CD4-positive, alpha-beta memory T cell (primary cell): ENCODE measurements at regions not wholly inside any gene's neighbourhood (a gene's known extent, or its start where the extent isn't known, plus 50 kb on each side); places are given as distances from the start of the nearest gene placed in this dataset.

ENCODE experiments used
- CTCF ChIA-PET: fragments of 350-600 bp; sonication (Branson Sonifier 250); formaldehyde crosslinking; loops from one replicate; lab custom pipeline; 2021; ENCODE audit warnings: inconsistent platforms; ENCODE audit not compliant: partially characterized antibody; lab: Charles Lee
- POLR2A ChIA-PET: fragments of 350-600 bp; sonication (Branson Sonifier 250); formaldehyde crosslinking; loops from one replicate; lab custom pipeline; 2021; ENCODE audit not compliant: partially characterized antibody; lab: Charles Lee
- DNase-seq, 5 donors: peaks; one replicate each; pipeline versions ENCODE4 v3.0.0 to v3.0.0-alpha.2; 2020 to 2022; ENCODE audit warnings: mixed read lengths in 1 of 5
- H3K27ac ChIP-seq: one replicate; pipeline ENCODE4 v1.7.0; 2013; ENCODE audit warnings: low read depth, low read length
- H3K27me3 ChIP-seq: 2 replicates; pipeline ENCODE4 v1.7.0; 2013; ENCODE audit warnings: mild to moderate bottlenecking, low read length, moderate library complexity; ENCODE audit not compliant: insufficient read depth
- H3K36me3 ChIP-seq: 2 replicates; pipeline ENCODE4 v1.7.0; 2013; ENCODE audit warnings: mild to moderate bottlenecking, low read length, moderate library complexity; ENCODE audit not compliant: insufficient read depth
- H3K4me1 ChIP-seq: 2 replicates; pipeline ENCODE4 v1.7.0; 2013; ENCODE audit warnings: mild to moderate bottlenecking, low read length, moderate library complexity; ENCODE audit not compliant: insufficient read depth
- H3K4me3 ChIP-seq, 2 donors: one replicate each; pipeline ENCODE4 v1.7.0; 2013; ENCODE audit warnings: low read length in 2 of 2, mild to moderate bottlenecking in 1 of 2
- H3K9me3 ChIP-seq, 2 donors: one replicate each; pipeline ENCODE4 v1.7.0; 2013; ENCODE audit warnings: low read length in 2 of 2, control low read depth in 1 of 2; ENCODE audit not compliant: control insufficient read depth in 1 of 2
- H3K27ac Mint-ChIP-seq, 7 donors: one replicate each; pipeline ENCODE4 v1.8.0; 2020 to 2021; ENCODE audit warnings: mixed read lengths in 7 of 7, mild to moderate bottlenecking in 6 of 7, inconsistent platforms in 3 of 7, moderate library complexity in 3 of 7
- H3K27me3 Mint-ChIP-seq, 2 donors: one replicate each; pipeline ENCODE4 v1.8.0; 2020 to 2021; ENCODE audit warnings: mixed read lengths in 2 of 2
- H3K36me3 Mint-ChIP-seq, 2 donors: one replicate each; pipeline ENCODE4 v1.8.0; 2020 to 2021; ENCODE audit warnings: mixed read lengths in 2 of 2, inconsistent platforms in 1 of 2, mild to moderate bottlenecking in 1 of 2
- H3K4me1 Mint-ChIP-seq, 4 donors: one replicate each; pipeline ENCODE4 v1.8.0; 2020 to 2021; ENCODE audit warnings: mixed read lengths in 4 of 4, mild to moderate bottlenecking in 1 of 4
- H3K4me3 Mint-ChIP-seq, 8 donors: one replicate each; pipeline ENCODE4 v1.8.0; 2020 to 2021; ENCODE audit warnings: mixed read lengths in 8 of 8, mild to moderate bottlenecking in 7 of 8, moderate library complexity in 6 of 8, inconsistent platforms in 3 of 8
- H3K9me3 Mint-ChIP-seq, 8 donors: one replicate each; pipeline ENCODE4 v1.8.0; 2020 to 2021; ENCODE audit warnings: mixed read lengths in 8 of 8, mild to moderate bottlenecking in 5 of 8, inconsistent platforms in 3 of 8, moderate library complexity in 1 of 8
- intact Hi-C: fragments of 100-400 bp; cut with micrococcal nuclease; formaldehyde crosslinking; loops from one replicate; pipeline ENCODE4 v1.15.1; 2023

DNA sequence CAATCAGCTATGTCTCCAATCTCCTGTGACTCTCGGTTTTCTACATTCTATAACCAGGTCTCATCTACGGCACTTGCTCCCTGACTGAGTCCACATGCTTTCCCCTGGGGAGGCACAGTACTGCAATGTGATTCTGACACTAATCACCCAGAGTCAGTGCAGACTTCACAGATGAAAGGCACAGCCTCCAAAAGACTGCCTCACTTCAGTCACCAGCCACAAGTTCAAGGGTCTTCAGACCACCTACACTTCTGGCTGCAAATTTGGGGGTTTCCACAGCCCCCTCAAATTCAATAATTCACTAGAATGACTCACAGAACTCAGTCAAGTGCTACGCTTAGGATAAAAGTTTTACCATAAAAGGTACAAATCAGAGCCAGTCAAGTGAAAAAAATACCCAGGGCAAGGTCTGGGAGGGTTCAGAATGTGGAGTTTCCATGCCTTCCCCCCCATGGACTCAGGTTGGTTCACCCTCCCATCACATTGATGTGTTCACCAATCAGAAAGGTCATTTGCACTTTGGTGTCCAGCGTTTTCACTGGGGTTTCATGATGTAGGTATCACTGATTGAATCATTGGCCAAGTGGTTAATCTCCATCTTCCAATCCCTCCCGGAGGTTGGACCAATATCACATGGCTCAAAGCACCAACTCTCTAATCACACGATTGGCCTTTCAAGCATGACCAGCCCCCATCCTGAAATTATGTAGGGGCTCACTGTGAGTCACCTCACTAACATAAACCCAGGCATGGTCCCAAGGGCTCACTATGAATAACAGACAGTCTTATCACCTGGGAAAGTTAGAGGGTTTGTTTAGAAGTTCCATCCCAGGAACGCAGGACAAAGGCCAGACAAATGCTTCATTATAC, 182.9 kb upstream of the CAMK1G start:
- intact Hi-C loops, result no loop called here
- no peaks in the 10 kb centered on the region for H3K9me3 Mint-ChIP-seq
- CTCF ChIA-PET, result no interaction called here
- no peaks in the 10 kb centered on the region for H3K36me3 Mint-ChIP-seq
- Histone ChIP-seq H3K9me3 (no peaks in the 10 kb centered on the region), H3K4me3 (no peak overlapping the region), H3K27me3 (no peaks in the 10 kb centered on the region), H3K27ac (no peak overlapping the region), H3K36me3 (no peaks in the 10 kb centered on the region), H3K4me1 (no peaks in the 10 kb centered on the region)
- H3K4me3 Mint-ChIP-seq, result no peak overlapping the region
- H3K27ac Mint-ChIP-seq, result no peak overlapping the region
- no peak for DNase-seq
- H3K4me1 Mint-ChIP-seq, result no peaks in the 10 kb centered on the region
- peaks cover 7 to 13% of the 10 kb centered on the region in 2 donors for H3K27me3 Mint-ChIP-seq
- POLR2A ChIA-PET, result no interaction called here

- no peak overlapping the region for H3K4me3 ChIP-seq
- no peaks in the 10 kb centered on the region for H3K4me1 Mint-ChIP-seq
- POLR2A ChIA-PET, result no interaction called here
- H3K36me3 ChIP-seq, result no peaks in the 10 kb centered on the region
- intact Hi-C loops, result no loop called here
- no peaks in the 10 kb centered on the region for H3K36me3 Mint-ChIP-seq
- H3K27me3 ChIP-seq, result no peaks in the 10 kb centered on the region
- no peak overlapping the region for H3K4me3 Mint-ChIP-seq
- peaks cover 5 to 12% of the 10 kb centered on the region in 2 donors for H3K27me3 Mint-ChIP-seq
- H3K4me1 ChIP-seq, result no peaks in the 10 kb centered on the region
- no peak overlapping the region for H3K27ac ChIP-seq
- H3K9me3 ChIP-seq, result no peaks in the 10 kb centered on the region
- H3K9me3 Mint-ChIP-seq, result no peaks in the 10 kb centered on the region
- CTCF ChIA-PET, result no interaction called here
- H3K27ac Mint-ChIP-seq, result no peak overlapping the region
- DNase-seq, result no peak
Measured at GRCh38 chr1:209402697-209403096, 180.8 kb upstream of the CAMK1G start.

DNA sequence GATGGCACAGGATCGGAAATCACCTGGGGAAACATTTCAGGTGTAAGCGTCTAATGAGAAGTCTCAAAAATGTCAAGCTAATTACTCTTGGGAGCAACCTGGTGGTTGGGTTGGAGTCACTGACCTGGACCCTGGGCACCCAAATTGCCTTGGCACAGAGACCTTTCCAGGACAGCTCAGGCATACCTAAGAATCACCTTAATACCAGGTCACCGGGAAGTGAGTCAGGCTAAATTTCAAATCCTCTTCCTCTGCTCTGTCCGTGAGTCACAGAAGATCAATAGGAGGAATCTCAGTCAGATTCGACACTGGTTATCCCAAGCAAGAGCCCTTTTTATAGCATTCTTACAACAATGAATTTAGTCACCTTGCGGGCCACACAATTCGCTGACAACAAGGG, 179.6 kb upstream of the CAMK1G start:
- no peak overlapping the region for H3K4me3 ChIP-seq
- no peaks in the 10 kb centered on the region for H3K9me3 Mint-ChIP-seq
- H3K27ac Mint-ChIP-seq, result no peak overlapping the region
- intact Hi-C loops, result no loop called here
- no peak for DNase-seq
- no peak overlapping the region for H3K4me3 Mint-ChIP-seq
- no peaks in the 10 kb centered on the region for H3K4me1 ChIP-seq
- no peaks in the 10 kb centered on the region for H3K27me3 ChIP-seq
- H3K36me3 Mint-ChIP-seq, result no peaks in the 10 kb centered on the region
- H3K27ac ChIP-seq, result no peak overlapping the region
- no peaks in the 10 kb centered on the region for H3K4me1 Mint-ChIP-seq
- peaks cover 0 to 9% of the 10 kb centered on the region in 2 donors for H3K27me3 Mint-ChIP-seq
- ChIA-PET CTCF (no interaction called here), POLR2A (no interaction called here)
- no peaks in the 10 kb centered on the region for H3K9me3 ChIP-seq
- no peaks in the 10 kb centered on the region for H3K36me3 ChIP-seq

DNA sequence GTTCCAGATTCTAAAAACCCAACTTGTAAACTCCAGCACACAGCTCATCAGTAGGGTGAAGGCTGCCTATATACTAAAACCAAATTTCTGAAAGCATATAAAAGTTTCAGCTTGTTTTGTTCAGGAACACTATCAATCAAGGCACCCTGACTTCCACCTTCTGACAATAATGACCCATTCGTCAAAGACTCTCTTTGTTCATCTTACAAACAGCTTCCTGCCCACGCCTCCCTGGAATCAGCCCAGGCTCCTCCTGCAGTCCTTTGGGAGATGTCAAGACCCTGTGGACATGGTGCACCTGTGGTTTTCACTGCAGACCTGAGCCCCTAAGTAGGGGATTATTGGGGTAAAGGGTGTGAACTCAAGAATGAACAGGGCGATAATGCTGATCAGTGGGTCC, 178.9 kb upstream of the CAMK1G start:
- CTCF ChIA-PET, result no interaction called here
- no peak overlapping the region for H3K27ac Mint-ChIP-seq
- no peaks in the 10 kb centered on the region for H3K36me3 ChIP-seq

GRCh38 chr1:209405183-209405814, 178.2 kb upstream of the CAMK1G start:
- POLR2A ChIA-PET, result no interaction called here
- Histone ChIP-seq H3K4me1 (no peaks in the 10 kb centered on the region), H3K27ac (no peak overlapping the region), H3K9me3 (no peaks in the 10 kb centered on the region), H3K27me3 (no peaks in the 10 kb centered on the region), H3K36me3 (no peaks in the 10 kb centered on the region), H3K4me3 (no peak overlapping the region)
- Mint-ChIP-seq H3K36me3 (no peaks in the 10 kb centered on the region), H3K4me3 (no peak overlapping the region), H3K4me1 (no peaks in the 10 kb centered on the region), H3K27me3 (peaks cover 0 to 10% of the 10 kb centered on the region in 2 donors), H3K9me3 (peaks cover 0 to 2% (median 0%) of the 10 kb centered on the region in 8 donors), H3K27ac (no peak overlapping the region)
- intact Hi-C loops, result no loop called here
- DNase-seq, result no peak
- CTCF ChIA-PET, result no interaction called here

More for the DNA sequence above, 178.9 kb upstream of the CAMK1G start:
- Histone ChIP-seq H3K4me1 (no peaks in the 10 kb centered on the region), H3K9me3 (no peaks in the 10 kb centered on the region), H3K27ac (no peak overlapping the region), H3K4me3 (no peak overlapping the region), H3K27me3 (no peaks in the 10 kb centered on the region)
- Mint-ChIP-seq H3K27me3 (peaks cover 0 to 10% of the 10 kb centered on the region in 2 donors), H3K4me3 (no peak overlapping the region), H3K36me3 (no peaks in the 10 kb centered on the region), H3K9me3 (peaks cover 0 to 1% (median 0%) of the 10 kb centered on the region in 8 donors), H3K4me1 (no peaks in the 10 kb centered on the region)
- POLR2A ChIA-PET, result no interaction called here
- intact Hi-C loops, result no loop called here
- DNase-seq, result no peak

DNA sequence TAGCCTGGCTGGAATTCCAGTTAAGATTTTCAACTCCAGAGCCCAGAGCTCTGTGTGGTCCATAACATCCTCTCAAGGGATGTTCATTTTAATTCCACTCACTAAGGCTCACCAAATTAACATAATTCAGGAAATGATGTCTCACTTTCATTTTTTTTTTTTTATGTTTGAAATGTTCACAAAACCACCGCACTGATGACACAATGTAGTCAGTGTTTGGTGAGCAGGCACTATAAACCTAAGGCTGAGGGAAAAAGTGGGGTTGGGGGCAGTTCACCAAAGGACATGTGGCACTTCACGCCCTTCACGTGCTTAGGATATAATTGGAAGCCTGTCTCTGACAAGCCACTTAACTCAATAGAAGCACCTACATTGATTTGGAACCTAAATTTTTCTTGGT, 177.3 kb upstream of the CAMK1G start:
- H3K4me3 Mint-ChIP-seq, result no peak overlapping the region

DNA sequence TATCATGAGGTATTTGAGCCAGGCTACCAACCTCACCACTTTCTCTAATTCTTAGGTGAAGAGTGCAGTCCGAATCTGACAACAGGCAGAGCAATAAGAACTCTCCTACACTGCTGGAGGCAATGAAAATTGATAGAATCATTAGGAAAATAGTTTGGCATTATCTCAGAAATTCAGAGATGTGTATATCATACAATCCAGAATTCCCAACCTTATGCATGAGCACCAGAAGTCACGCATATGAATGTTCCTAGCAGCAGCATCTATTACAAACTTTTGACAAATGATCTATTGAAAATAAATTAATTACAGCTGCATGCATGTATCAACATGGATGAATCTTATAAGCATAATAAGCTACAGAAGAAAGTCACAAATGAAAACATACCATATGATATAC, 176.9 kb upstream of the CAMK1G start:
- H3K4me3 Mint-ChIP-seq, result no peak overlapping the region
- DNase-seq, result no peak
- no peaks in the 10 kb centered on the region for H3K36me3 Mint-ChIP-seq
- Histone ChIP-seq H3K36me3 (no peaks in the 10 kb centered on the region), H3K27me3 (no peaks in the 10 kb centered on the region), H3K4me3 (no peak overlapping the region), H3K4me1 (no peaks in the 10 kb centered on the region), H3K27ac (no peak overlapping the region), H3K9me3 (no peaks in the 10 kb centered on the region)
- H3K27ac Mint-ChIP-seq, result no peak overlapping the region
- H3K9me3 Mint-ChIP-seq, result peaks cover 0 to 2% (median 0%) of the 10 kb centered on the region in 8 donors
- CTCF ChIA-PET, result no interaction called here
- POLR2A ChIA-PET, result no interaction called here
- H3K4me1 Mint-ChIP-seq, result no peaks in the 10 kb centered on the region
- peaks cover 3 to 13% of the 10 kb centered on the region in 2 donors for H3K27me3 Mint-ChIP-seq
- intact Hi-C loops, result no loop called here

More for the DNA sequence above, 177.3 kb upstream of the CAMK1G start:
- Histone ChIP-seq H3K36me3 (no peaks in the 10 kb centered on the region), H3K27ac (no peak overlapping the region), H3K9me3 (no peaks in the 10 kb centered on the region), H3K27me3 (no peaks in the 10 kb centered on the region), H3K4me1 (no peaks in the 10 kb centered on the region), H3K4me3 (no peak overlapping the region)
- Mint-ChIP-seq H3K36me3 (no peaks in the 10 kb centered on the region), H3K9me3 (peaks cover 0 to 2% (median 0%) of the 10 kb centered on the region in 8 donors), H3K27me3 (peaks cover under 1 to 10% of the 10 kb centered on the region in 2 donors), H3K4me1 (no peaks in the 10 kb centered on the region), H3K27ac (no peak overlapping the region)
- ChIA-PET POLR2A (no interaction called here), CTCF (no interaction called here)
- intact Hi-C loops, result no loop called here
- DNase-seq, result no peak
